Transverse colon (tissue), 4 donors: ENCODE measurements at regions not wholly inside any gene's neighbourhood (a gene's known extent, or its start where the extent isn't known, plus 50 kb on each side); places are given as distances from the start of the nearest gene placed in this dataset.

Experiments
- CTCF ChIP-seq, 5 experiments: fragments of 200-600 bp in 3 of 5; fragments of 450-650 bp in 2 of 5; sonication (generic) in 3 of 5; IDR thresholded peaks; 1 replicate in 2 of 5; 2 replicates in 3 of 5; pipeline ENCODE4 v1.5.1; 2016 to 2017; ENCODE audit warnings: antibody characterized with exemption in 5 of 5, inconsistent platforms in 3 of 5, mild to moderate bottlenecking in 2 of 5, moderate library complexity in 1 of 5
- EP300 ChIP-seq: sonication (generic); formaldehyde crosslinking; IDR thresholded peaks from one replicate; pipeline ENCODE4 v1.6.1; 2017; ENCODE audit warnings: antibody characterized with exemption, low read depth
- POLR2A ChIP-seq: fragments of 450-650 bp; IDR thresholded peaks from one replicate; pipeline ENCODE4 v1.6.1; 2016; ENCODE audit warnings: antibody characterized with exemption, mild to moderate bottlenecking, moderate library complexity
- POLR2AphosphoS5 ChIP-seq, 3 donors: sonication (generic); formaldehyde crosslinking; IDR thresholded peaks; one replicate each; pipeline ENCODE4 v1.6.1; 2016; ENCODE audit warnings: antibody characterized with exemption in 3 of 3

- TF ChIP-seq CTCF (IDR thresholded peaks at IDR 0.05) (no peak), POLR2A (no peak), EP300 (no peak), POLR2AphosphoS5 (IDR thresholded peaks at IDR 0.05) (no peak)
Measured at GRCh38 chr10:108689891-108690290, 1233.4 kb downstream of the XPNPEP1 start.
